SW480 (cell line): ENCODE measurements at regions not wholly inside any gene's neighbourhood (a gene's known extent, or its start where the extent isn't known, plus 50 kb on each side); places are given as distances from the start of the nearest gene placed in this dataset.
A peak's percentile ranks its signal among the peaks of the same experiment; 100 is the strongest.
"Not testable (repeated sequence)": the region's sequence is repeated elsewhere in the genome, so short reads cannot be mapped to it uniquely, and the experiment has no call there.

Experiments
- DNase-seq: peaks from one replicate; pipeline ENCODE4 v3.0.0-alpha.2; 2016; ENCODE audit warnings: low spot score

DNA sequence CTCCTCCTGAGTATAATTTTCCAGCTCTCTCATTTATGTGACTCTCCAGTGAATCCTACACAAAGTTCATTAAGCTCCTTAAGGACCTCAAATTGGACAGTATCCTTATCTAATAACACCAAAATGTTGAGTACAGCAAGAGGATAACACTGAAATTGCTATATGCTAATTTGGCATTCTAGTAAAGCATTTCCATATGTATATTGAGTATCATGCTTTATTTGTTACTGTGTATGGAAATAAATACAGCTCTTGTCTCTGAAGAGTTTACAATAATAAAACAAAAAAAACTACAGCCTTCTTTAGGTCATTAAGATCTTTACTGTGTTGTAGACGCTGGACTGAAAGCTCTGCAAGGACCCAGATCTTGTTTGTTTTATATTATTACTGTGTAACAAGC is 1341.3 kb downstream of the ROBO1 start:
- no peak for DNase-seq

DNA sequence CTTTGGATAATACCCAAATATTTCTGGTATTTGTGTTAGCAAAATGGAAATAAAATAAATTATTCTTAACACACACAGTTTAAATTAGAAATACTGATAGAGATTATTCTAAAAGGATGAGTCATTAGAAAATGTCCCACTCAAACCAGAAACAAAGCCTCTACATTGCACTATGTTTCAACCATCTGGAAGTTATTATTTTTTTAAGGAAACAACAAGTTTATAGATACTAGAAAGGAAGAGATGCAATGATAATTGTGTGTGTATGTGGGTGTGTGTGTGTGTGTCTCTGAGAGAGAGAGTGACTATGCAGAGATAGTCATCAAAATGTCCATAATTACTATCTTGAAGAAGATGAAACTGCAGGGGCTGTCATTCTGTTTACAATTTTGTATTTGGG is 1340.5 kb downstream of the ROBO1 start:
- no peak for DNase-seq

DNA sequence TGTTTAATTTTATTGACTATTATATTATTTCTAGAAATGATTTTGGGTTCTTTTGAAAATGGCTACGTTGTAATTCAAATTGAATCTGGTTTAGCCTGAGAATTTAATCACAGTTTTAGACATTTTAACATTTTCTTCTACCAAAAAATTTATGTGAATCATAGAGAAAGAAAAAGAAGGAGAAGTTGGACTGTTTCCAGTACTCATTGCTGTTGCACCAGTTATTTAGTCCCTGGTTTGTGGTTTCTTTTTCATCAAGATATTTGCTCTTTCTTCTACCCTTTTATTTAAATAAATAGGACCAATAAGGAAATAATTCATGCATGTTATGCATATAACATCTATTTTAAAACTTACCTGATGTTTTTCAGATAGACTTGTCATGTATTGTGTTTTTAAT is 1337.1 kb downstream of the ROBO1 start:
- no peak for DNase-seq

DNA sequence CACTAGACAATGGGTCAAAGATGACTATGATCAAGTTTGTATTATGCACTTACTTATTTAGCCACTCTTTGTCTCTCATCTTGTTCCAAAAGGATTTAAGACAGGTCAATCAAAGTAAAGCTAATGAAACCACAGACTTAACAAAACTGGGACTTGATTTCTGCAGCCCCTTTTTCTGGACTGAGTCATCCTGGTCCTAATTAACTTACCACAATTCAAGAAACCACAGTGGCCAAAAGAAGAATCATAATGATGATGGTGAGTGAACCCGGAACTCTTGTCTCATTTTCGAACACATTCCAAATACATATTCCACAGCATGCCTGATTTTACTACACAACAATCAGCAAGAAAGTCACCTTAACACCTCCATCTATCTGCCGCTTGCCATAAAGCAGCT is 1333.0 kb downstream of the ROBO1 start:
- no peak for DNase-seq

DNA sequence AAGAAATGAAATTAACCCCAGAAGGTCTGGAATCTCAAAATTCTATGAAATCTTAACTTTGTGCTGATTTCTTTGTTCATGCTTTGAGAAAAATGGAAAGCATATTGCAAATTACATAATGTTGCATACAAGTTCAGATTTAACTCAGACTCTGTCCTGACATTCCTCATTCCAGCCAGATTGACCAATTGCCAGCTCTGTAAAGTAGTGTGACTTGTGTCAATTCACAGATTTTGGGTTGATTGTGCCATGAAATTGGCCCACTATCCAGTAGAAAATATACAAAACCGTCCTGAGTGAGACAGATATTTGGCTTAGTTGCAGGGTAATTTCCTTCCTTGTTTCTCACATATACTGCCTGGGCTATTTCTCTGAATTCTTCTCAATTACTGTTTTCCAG is 1312.6 kb downstream of the ROBO1 start:
- DNase-seq = no peak

DNA sequence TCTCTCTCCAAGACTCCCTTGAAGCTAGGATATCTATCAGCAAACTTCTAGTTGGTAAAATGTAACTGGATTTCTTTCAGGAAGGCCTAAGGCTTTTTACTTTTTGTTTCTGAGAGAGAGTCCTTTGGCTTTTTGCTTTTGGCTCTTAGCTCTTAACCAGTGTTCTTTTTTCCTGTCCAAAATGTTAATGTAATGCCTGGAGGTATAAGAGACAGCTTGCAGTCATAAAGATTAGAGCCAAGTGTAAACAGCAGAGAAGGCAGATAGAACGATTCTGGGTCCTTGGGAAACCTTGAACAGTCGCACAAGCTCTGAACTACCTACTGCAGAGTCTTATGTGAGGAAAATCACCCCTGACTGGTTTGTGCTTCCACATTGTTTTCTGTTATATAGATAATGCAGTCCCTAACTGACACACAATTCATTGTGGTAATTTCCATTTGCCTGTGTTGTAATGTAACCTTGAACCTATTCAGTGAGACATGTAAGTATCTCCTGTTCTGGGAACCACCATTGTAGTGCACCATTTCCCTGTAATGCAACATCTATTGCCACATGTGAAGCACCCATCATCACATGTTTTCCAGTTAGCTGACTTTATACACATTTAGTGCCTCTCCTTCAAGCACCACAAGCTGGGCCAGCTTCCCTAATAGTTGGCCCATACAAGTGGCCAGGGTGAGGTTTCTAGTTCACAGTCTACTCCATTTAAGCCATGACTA is 1311.9 kb downstream of the ROBO1 start:
- no peak for DNase-seq

DNA sequence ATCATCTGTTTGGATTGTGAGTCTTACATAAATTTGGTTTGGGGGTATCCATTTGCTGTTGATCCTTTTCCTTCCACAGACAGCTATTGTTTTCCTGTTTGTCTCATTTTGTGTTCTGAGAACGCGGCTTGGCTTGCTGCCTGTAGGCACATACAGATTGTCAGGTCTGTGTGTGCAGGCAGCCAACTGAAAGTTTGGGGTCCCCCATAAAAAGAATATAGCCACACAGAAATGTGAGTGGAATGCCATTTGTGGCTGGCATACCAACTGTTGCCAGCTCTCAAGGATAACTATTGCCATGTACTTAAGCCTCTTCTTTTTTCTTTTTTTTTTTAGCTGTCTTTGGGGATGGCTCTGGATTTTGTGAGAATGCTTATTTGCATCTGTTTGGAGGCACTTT is 1308.0 kb downstream of the ROBO1 start:
- DNase-seq = no peak

DNA sequence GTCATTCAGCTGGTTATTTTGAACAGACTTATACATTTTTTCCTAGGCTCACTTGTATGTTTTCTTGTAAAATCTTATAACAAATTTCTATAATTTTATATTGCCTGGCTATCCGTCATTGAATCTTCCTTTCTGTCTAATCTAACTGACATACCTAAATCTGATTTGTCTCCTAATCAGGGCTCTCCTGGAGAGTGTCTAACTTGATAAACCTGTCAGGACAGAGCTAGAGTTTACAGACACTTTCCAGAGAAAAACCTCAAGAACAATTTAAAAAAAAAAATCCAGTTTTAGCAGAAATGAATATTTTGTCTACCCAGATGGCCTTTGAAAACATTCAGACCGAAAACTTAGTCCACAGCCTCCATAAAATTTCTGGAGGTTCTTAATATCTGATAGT is 1305.8 kb downstream of the ROBO1 start:
- no peak for DNase-seq

DNA sequence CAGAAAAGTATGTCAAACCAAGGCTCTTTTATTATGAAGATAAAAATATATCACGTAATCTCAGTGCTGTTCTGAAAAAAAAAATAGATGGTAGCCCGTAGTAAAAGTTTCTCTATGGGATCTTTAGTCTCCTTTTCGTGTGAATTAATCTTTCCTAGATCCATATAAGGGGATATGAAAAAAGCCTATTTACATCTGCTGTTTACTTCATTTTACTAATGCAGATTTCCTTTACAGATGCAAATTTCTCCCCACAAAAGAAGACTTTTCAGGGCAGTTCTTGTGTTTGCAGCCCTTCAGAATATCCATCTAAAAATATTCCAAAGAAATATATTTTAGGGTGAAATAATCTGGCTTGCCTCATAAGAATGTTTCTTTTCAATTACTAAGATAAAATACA is 1291.7 kb downstream of the ROBO1 start:
- DNase-seq = no peak

DNA sequence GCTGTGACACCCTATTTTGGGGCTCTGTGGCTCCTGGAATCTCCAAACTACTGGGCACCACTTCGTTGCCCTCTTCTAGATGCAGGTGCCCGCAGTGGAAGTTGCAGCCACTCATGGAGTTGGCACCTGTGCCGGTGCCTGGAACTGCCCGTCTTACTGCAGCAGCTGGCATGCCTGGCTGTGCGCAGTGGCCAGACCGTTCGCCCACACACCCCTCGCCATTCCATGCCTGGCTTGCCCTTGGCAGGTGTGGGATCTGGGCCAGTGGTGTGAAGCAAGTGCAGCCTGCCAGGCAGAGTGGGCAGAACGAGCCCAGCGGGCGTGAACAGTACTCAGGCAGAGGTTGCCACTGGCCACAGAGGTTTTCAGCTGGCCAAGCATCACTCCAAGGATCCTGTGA is 1286.7 kb downstream of the ROBO1 start:
- DNase-seq = no peak

DNA sequence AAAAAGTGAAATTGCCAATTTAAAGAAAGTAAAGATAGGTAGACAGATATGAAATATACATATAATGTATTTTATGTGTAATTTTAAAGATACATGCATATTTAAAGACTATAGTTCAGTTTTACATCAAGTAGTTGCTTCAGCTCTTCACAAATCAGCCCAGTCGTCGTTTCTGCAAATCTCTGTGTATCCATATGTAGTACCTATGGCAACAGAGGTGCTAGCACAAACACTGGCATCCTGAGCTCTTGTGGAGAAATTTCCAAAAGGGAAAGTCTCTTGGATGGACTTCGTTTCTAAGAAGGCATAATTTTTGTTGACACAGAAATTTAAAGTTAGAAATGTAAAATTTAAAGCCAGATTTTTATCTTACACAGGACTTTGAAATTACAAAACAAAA is 1284.7 kb downstream of the ROBO1 start:
- no peak for DNase-seq

DNA sequence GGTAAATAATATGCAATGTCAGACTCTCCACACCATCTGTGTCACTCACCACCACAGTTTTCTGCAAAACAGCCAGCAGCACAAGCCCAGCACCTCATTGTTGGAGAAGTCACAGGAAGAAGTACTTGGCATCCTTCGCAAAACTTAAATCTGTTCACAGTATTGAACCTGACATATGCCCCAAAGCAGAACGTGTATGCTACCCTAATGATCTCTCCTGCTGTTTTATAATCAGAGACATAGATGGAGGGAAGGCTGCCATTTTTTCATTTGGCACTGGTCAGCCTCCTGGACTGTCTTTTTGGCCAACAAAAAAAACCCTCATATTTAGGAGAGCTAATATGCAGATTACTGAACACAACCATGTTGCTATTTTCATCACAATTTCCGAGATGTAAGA is 1272.9 kb downstream of the ROBO1 start:
- no peak for DNase-seq

DNA sequence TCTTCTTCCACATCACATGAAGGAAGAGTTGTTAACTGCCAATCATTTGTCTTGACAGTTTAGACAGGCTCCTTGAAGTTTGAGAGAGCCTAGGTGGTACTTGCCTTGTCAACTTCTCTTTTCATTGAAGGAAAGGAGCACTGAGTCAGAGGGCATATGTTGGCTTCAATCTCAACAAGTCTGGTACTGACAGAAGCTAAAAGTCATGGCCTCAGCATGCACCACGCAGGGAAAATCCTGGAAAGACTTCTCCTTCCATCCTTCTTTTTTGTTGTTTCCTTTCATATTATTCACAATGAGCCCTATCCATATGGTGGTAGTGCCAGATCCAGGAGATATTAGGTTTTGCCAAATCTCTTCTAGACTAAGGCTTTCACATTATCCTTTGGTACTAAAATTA is 1272.5 kb downstream of the ROBO1 start:
- no peak for DNase-seq

DNA sequence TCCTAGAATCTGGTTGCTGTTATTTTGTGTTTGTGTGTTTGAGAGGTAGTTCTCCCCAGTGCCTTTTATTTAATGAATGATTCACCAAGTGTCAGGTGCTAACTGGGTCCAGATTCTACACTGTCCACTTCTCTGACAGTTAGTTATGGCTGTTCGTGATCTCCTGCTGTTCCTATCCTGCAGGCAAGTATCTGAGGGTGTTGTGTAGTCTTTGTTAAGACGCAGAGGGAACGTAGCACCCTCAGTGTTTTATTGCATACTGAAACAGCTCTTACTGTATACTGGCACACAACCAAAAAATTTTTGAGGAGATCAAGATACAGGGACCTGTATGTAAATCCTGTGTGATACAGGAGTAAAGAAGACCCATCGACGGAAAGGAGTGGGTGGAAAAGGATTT is 1271.3 kb downstream of the ROBO1 start:
- DNase-seq = no peak

DNA sequence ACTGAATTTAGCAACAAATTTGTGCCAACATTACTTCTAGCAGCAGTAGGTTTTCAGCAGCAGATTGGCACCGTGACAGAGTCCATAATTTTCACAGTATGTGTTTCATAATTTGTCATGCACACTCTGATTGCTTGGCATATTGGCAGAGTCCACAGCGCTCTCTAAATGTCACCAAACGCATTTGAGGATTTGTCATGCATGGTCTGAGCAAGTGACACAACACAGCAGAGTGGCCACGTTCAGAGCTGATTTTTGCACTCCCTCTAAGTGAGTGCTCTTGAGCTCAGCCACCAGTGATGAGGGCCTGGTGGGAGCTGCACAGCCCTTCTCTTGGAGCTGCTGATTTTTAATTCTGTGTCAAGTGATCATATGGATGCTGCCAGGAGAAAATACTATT is 1270.8 kb downstream of the ROBO1 start:
- no peak for DNase-seq

DNA sequence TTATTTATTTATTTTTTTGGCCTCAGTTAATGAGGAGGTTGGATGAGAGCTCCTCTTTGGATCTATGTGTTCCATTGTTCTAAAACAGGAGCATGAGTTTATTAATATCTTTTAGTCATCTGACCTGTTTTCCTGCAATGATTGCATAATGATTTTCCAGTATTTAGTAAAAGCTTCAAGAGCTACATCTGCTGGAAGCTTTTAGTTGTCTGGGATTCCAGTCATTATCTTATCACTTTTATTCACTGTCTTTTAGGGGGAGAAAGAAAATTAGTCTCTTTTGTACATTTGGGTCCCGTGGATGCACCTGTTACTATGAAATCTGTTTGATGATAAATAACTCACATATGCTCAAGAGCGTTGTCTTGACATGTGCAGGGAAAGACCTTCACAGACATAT is 1270.0 kb downstream of the ROBO1 start:
- DNase-seq = no peak

DNA sequence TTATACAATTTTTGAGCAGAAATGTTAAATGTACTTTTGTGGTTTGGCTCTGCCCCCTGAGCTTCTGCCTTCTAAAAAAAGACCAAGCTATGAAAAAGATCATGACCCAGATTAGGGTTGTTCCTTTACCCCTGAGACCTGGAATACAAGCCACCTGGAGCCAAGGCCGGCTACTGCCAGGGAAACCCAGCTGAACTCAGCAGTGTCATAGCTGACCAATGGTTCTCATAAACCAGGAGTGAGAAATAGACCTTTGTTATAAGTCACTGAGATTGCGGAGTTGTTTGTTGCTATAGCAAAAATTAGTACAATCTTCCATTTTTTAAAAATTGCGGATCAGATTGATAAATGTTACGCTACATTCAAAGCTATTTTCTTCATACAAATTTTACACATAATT is 1261.7 kb downstream of the ROBO1 start:
- DNase-seq = no peak

DNA sequence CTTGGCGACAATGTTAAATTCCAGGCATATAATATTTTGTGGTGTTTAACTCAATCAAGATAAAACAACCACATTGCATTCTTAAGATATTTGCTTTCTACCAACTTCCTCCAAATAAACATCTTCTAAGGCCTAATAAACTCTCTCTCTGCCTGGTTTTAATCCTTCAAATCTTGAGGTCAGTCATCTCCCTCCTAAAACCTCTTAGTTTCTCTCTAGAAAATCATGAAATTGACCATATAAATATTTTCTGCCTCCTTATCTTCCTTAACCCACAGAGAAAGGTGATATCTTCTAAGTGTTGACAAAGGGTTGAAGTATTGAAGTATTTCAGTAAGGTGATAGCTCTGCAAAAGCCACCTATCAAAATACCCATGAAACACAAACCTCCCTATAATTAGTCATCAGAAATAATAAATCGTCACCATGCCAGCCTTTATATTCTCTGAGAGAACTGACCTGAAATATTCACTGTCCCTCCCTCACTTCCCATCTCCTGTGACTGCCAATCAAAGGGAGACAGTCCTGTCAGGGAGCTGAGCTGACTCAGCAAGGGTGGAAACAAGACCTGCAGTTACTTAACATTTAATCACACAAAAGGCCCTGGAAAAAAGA is 1261.1 kb downstream of the ROBO1 start:
- DNase-seq = peak; percentile 31

DNA sequence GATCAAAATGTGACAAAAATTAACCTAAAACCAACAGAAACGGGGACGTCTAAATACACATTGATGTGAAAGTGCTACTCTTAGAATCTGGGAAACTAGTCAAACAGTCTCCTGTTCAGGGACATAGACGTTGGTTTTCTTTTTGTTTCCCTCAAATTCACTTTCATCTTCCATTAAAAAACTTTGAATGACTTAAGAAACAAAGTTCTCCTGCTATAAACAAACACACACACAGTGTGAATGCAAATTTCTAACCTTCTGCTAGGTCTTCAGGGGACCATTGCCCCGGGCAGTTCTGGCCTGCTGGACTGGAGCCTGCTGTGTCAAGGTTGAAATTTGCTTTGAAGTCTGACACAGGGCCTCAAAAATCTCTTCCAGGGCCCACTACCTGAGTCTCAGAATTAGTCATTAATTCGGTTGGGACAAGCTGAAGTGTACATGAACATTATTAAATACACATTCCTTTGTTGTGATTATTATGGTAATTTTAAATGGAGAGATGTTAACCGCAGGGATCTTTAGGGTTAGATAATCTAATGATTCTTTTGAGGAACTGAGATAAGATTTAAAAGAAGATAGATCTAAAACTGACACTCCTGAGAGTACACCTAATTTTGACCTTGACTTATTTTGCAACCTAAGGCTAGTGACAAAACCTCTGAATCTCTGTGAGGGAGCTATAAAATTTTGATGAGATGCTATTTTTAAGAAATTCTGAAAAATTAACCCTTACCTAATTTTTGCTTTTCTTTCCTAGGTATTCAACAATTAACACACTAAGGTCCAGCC is 1260.4 kb downstream of the ROBO1 start:
- peak; percentile 17 for DNase-seq

DNA sequence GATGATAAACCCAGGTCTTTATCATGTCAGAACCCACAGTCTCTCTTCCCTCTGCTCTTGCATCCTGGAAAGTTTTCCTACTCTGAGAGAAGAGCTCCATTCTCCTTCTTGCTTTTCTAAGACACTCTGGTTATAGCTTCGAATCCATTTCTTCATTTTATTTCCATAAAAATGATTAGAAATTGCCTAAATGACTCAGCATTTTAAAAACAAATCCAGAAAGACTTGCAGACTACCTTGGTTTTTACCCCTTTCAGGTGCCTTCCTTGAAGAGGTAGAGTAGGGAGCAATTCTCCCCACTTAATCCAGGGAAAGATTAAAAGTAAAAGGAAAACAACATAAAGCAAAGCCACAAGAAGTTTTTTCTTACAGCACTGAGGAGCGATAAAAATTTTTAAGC is 1256.0 kb downstream of the ROBO1 start:
- no peak for DNase-seq

DNA sequence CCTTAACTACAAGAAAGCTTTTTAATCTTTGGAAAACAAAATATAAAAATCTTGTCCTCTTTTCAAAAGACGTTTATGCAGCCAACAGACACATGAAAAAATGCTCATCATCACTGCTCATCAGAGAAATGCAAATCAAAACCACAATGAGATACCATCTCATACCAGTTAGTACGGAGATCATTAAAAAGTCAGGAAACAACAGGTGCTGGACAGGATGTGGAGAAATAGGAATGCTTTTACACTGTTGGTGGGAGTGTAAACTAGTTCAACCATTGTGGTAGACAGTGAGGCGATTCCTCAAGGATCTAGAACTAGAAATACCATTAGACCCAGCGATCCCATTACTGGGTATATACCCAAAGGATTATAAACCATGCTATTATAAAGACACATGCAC is 1255.0 kb downstream of the ROBO1 start:
- not testable (repeated sequence) for DNase-seq

DNA sequence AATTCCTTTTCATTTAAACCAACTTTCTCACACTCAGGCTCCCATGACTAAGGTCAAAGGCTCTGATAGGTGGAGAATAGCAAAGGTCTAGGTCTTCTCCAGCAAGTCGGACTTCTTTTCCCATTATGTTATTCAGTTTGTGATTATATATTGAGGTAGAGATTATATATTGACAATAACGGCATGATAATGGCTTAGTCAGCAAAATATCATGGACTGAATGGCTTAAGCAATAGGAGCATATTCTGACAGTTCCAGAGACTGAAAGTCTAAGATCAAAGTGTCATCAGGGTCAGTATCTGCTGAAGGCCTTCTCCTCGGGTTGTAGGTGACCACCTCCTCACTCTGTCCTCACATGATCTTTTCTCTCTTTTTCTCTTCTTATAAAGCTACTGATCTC is 1251.4 kb downstream of the ROBO1 start:
- no peak for DNase-seq

DNA sequence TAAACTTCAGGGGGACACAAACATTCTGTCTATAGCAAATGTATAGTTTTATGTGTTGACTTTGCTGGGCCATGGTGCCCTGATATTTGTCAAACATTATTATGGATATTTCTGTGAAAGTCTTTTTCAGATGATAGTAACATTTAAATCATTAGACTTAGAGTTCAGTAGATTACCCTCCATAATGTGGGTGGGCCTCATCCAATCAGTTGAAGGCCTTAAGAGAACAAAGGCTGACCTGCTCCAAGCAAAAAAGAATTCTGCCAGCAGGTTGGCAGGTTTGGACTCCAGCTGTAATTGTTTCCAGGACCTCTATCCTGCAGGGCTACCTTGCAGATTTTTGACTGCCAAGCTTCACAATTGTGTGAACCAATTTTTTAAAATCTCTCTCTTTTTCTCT is 1250.9 kb downstream of the ROBO1 start:
- DNase-seq = no peak
